ENCODE measurements at regions not wholly inside any gene's neighbourhood (a gene's known extent, or its start where the extent isn't known, plus 50 kb on each side); places are given as distances from the start of the nearest gene placed in this dataset.

- Mint-ChIP-seq H3K9me3 (ENCODE audit: unreplicated experiment) (no peaks in the 10 kb centered on the region), H3K36me3 (ENCODE audit: unreplicated experiment) (peaks cover 2% of the 10 kb centered on the region), H3K4me3 (ENCODE audit: unreplicated experiment) (no peak overlapping the region), H3K27ac (ENCODE audit: unreplicated experiment) (peak overlapping the region; percentile 41), H3K4me1 (ENCODE audit: unreplicated experiment) (peaks cover 43% of the 10 kb centered on the region), H3K27me3 (ENCODE audit: unreplicated experiment) (no peaks in the 10 kb centered on the region)
- no peak for DNase-seq (ENCODE audit: extremely low spot score, unreplicated experiment)
- TF ChIP-seq CTCF (IDR thresholded peaks at IDR 0.05), result no peak
Measured at GRCh38 chr10:4721999-4722753, 103.8 kb upstream of the AKR1E2 start.

- Mint-ChIP-seq H3K4me3 (ENCODE audit: unreplicated experiment) (no peak overlapping the region), H3K27me3 (ENCODE audit: unreplicated experiment) (no peaks in the 10 kb centered on the region), H3K9me3 (ENCODE audit: unreplicated experiment) (no peaks in the 10 kb centered on the region), H3K4me1 (ENCODE audit: unreplicated experiment) (peaks cover 34% of the 10 kb centered on the region), H3K27ac (ENCODE audit: unreplicated experiment) (peak overlapping the region; percentile 58), H3K36me3 (ENCODE audit: unreplicated experiment) (peaks cover 2% of the 10 kb centered on the region)
- no peak for DNase-seq (ENCODE audit: extremely low spot score, unreplicated experiment)
- no peak for TF ChIP-seq CTCF (IDR thresholded peaks at IDR 0.05)
Measured at GRCh38 chr10:4720463-4720862, 105.5 kb upstream of the AKR1E2 start.

- Mint-ChIP-seq H3K4me3 (ENCODE audit: unreplicated experiment) (no peak overlapping the region), H3K27me3 (ENCODE audit: unreplicated experiment) (no peaks in the 10 kb centered on the region)
- no peak for TF ChIP-seq CTCF (IDR thresholded peaks at IDR 0.05)
Measured at GRCh38 chr10:4719671-4720070, 106.3 kb upstream of the AKR1E2 start.

GRCh38 chr10:4719036-4719435, 107.0 kb upstream of the AKR1E2 start:
- Mint-ChIP-seq H3K4me3 (ENCODE audit: unreplicated experiment) (no peak overlapping the region), H3K27ac (ENCODE audit: unreplicated experiment) (no peak overlapping the region), H3K27me3 (ENCODE audit: unreplicated experiment) (no peaks in the 10 kb centered on the region), H3K36me3 (ENCODE audit: unreplicated experiment) (peaks cover 2% of the 10 kb centered on the region), H3K9me3 (ENCODE audit: unreplicated experiment) (no peaks in the 10 kb centered on the region), H3K4me1 (ENCODE audit: unreplicated experiment) (peaks cover 27% of the 10 kb centered on the region)
- DNase-seq (ENCODE audit: extremely low spot score, unreplicated experiment), result no peak
- no peak for TF ChIP-seq CTCF (IDR thresholded peaks at IDR 0.05)

More at GRCh38 chr10:4719671-4720070, 106.3 kb upstream of the AKR1E2 start:
- H3K4me1 Mint-ChIP-seq (ENCODE audit: unreplicated experiment), result peaks cover 29% of the 10 kb centered on the region
- H3K9me3 Mint-ChIP-seq (ENCODE audit: unreplicated experiment), result no peaks in the 10 kb centered on the region
- H3K36me3 Mint-ChIP-seq (ENCODE audit: unreplicated experiment), result peaks cover 2% of the 10 kb centered on the region
- no peak overlapping the region for H3K27ac Mint-ChIP-seq (ENCODE audit: unreplicated experiment)
- no peak for DNase-seq (ENCODE audit: extremely low spot score, unreplicated experiment)

GRCh38 chr10:4718544-4718943, 107.5 kb upstream of the AKR1E2 start:
- no peak for TF ChIP-seq CTCF (IDR thresholded peaks at IDR 0.05)
- H3K4me1 Mint-ChIP-seq (ENCODE audit: unreplicated experiment), result peaks cover 26% of the 10 kb centered on the region
- H3K9me3 Mint-ChIP-seq (ENCODE audit: unreplicated experiment), result no peaks in the 10 kb centered on the region
- no peaks in the 10 kb centered on the region for H3K27me3 Mint-ChIP-seq (ENCODE audit: unreplicated experiment)
- no peak overlapping the region for H3K4me3 Mint-ChIP-seq (ENCODE audit: unreplicated experiment)
- H3K27ac Mint-ChIP-seq (ENCODE audit: unreplicated experiment), result no peak overlapping the region
- no peak for DNase-seq (ENCODE audit: extremely low spot score, unreplicated experiment)
- H3K36me3 Mint-ChIP-seq (ENCODE audit: unreplicated experiment), result peaks cover 2% of the 10 kb centered on the region

All from osteocyte (in vitro differentiated cells).